HG02759 (cell line): ENCODE measurements at regions not wholly inside any gene's neighbourhood (a gene's known extent, or its start where the extent isn't known, plus 50 kb on each side); places are given as distances from the start of the nearest gene placed in this dataset.
"Not testable (repeated sequence)": the region's sequence is repeated elsewhere in the genome, so short reads cannot be mapped to it uniquely, and the experiment has no call there.

ENCODE experiments used
- ATAC-seq: cut with Tn5 transposase; IDR thresholded peaks from one replicate; pipeline ENCODE4 v1.9.1; 2021; ENCODE audit warnings: mild to moderate bottlenecking, moderate library complexity; ENCODE audit not compliant: unreplicated experiment

- no peak for ATAC-seq
Observed at GRCh38 chrX:43345166-43345565, 310.9 kb upstream of the MAOA start.

- no peak for ATAC-seq
Observed at GRCh38 chrX:43349363-43349762, 306.7 kb upstream of the MAOA start.

- ATAC-seq = no peak
Observed at GRCh38 chrX:43350935-43351334, 305.2 kb upstream of the MAOA start.

- no peak for ATAC-seq
Observed at GRCh38 chrX:43357741-43358140, 298.4 kb upstream of the MAOA start.

- ATAC-seq = no peak
Observed at GRCh38 chrX:43373032-43373431, 283.1 kb upstream of the MAOA start.

- ATAC-seq = no peak
Observed at GRCh38 chrX:43375136-43375535, 281.0 kb upstream of the MAOA start.

GRCh38 chrX:43380704-43381103 lies 275.4 kb upstream of the MAOA start:
- ATAC-seq = no peak

GRCh38 chrX:43386875-43387274 lies 269.2 kb upstream of the MAOA start:
- ATAC-seq = no peak

GRCh38 chrX:43405191-43405590 lies 250.9 kb upstream of the MAOA start:
- ATAC-seq = no peak

- ATAC-seq = no peak
Observed at GRCh38 chrX:43423876-43424275, 232.2 kb upstream of the MAOA start.

GRCh38 chrX:43436517-43436916 lies 219.6 kb upstream of the MAOA start:
- no peak for ATAC-seq

- ATAC-seq = no peak
Observed at GRCh38 chrX:43446752-43447151, 209.3 kb upstream of the MAOA start.

- ATAC-seq = no peak
Observed at GRCh38 chrX:43448688-43449087, 207.4 kb upstream of the MAOA start.

GRCh38 chrX:43450355-43450754 lies 205.7 kb upstream of the MAOA start:
- no peak for ATAC-seq

- not testable (repeated sequence) for ATAC-seq
Observed at GRCh38 chrX:43451976-43452686, 204.0 kb upstream of the MAOA start.

- no peak for ATAC-seq
Observed at GRCh38 chrX:43456063-43456462, 200.0 kb upstream of the MAOA start.

- ATAC-seq = no peak
Observed at GRCh38 chrX:43456906-43457305, 199.2 kb upstream of the MAOA start.

GRCh38 chrX:43467608-43468234 lies 188.4 kb upstream of the MAOA start:
- ATAC-seq = no peak

GRCh38 chrX:43469391-43470054 lies 186.6 kb upstream of the MAOA start:
- no peak for ATAC-seq

GRCh38 chrX:43474321-43474720 lies 181.8 kb upstream of the MAOA start:
- ATAC-seq = no peak

- ATAC-seq = no peak
Observed at GRCh38 chrX:43479070-43479469, 177.0 kb upstream of the MAOA start.

- no peak for ATAC-seq
Observed at GRCh38 chrX:43479850-43480249, 176.2 kb upstream of the MAOA start.
